GM12873 (cell line): ENCODE measurements at regions not wholly inside any gene's neighbourhood (a gene's known extent, or its start where the extent isn't known, plus 50 kb on each side); places are given as distances from the start of the nearest gene placed in this dataset.

Source experiments
- CTCF ChIP-seq: IDR thresholded peaks from 2 replicates; pipeline ENCODE4 v1.5.1; 2012; ENCODE audit warnings: low read depth, mild to moderate bottlenecking, moderate library complexity, low read length, control low read depth; ENCODE audit not compliant: insufficient read depth; ENCODE audit errors: missing control alignments

- no peak for TF ChIP-seq CTCF
Measured at GRCh38 chr7:30212701-30213111, 71.7 kb upstream of the ZNRF2 start.

DNA sequence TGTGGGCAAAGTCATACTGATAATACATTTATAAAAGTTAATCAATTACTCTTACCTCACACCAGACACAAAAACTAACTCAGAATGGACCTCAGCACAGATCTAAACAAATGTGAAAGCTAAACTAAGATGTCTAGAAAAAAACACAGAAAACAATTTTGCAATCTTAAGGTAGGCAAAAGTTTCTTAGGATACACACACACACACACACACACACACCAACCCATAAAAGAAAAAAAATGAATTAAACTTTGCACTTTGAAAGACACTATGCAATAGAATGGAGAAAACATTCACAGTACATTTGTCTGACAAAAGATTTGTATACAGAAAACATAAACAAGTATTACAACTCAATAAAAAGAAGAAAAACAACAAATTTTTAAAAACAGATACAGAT is 70.8 kb upstream of the ZNRF2 start:
- no peak for TF ChIP-seq CTCF

DNA sequence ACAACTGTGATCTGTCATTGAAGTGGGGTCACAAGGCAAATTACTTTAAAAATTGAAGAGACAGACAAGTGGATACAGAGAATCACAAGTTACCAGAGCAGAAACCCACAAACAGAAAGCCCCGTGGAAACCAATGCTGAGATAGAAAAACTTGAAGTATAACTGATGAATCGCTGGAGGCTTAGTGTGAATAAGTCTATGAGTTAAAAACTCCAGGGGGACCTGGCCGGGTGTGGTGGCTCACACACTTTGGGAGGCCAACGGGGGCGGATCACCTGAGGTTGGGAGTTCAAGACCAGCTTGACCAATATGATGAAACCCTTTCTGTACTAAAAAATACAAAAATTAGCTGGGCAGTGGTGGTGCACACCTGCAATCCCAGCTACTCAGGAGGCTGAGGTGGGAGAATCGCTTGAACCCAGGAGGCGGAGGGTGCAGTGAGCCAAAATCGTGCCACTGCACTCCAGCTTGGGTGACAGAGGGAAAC is 69.7 kb upstream of the ZNRF2 start:
- TF ChIP-seq CTCF: no peak

GRCh38 chr7:30221764-30222163 is 62.6 kb upstream of the ZNRF2 start:
- no peak for TF ChIP-seq CTCF

DNA sequence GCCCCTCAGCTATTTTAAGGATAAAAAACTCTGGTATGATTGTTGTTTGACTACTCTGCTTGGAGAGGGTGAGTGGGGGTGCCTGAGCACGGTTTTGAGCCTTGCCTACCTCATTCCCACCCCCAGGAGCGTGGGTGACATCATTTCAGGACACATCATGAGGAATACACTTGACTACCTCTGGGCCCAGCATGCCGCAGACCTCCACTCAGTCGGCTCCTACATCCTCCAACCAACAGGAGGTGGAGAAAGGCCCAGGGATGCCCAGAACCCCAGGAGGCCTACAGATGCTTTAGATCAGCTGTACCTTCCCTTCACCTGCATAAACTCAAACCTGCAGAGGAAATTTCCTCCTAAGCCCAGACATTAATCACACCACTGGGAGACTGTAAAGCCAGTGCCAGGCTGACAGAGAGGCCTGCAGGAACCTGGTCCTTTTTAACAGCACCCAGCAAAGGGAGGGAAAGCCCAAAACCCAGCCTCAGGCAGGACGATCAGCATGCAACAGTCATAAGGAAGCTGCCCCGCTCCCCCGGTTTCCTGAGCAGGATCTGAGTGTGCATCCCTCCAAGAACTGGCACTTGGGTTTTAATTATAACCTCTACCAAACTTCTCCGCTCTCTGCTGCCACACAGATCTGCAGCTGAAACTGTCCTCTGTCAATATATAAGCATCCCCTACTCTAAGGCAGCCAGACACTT is 61.7 kb upstream of the ZNRF2 start:
- no peak for TF ChIP-seq CTCF

GRCh38 chr7:30223896-30224295 is 60.5 kb upstream of the ZNRF2 start:
- no peak for TF ChIP-seq CTCF

DNA sequence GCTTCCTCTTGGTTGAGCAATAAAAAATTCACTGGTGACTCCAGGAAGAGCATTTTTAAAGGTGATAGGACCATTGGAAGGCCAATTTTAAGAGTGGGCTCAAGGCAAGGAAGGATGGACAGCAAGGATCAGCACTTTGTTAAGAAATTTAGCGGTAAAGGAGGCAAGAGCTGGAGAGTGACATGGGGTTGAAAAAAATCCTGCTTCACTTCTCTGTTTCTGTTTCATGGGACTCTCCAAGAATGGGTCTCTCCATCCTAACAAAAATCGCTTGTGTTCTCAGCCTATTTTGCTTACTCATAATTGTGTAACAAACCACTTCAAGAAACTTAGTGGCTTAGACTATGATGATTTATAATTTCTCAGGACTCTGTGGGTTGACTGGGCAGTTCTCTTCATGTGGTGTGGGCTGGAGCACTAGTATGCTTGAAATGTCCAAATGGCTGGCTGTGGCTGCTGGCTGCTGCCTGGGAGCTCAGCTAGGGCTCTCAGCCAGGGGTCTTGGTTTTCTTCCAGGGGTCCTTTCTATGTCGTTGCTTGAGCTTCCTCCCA is 59.8 kb upstream of the ZNRF2 start:
- TF ChIP-seq CTCF: no peak
